AG08395 (cell line): ENCODE measurements at regions not wholly inside any gene's neighbourhood (a gene's known extent, or its start where the extent isn't known, plus 50 kb on each side); places are given as distances from the start of the nearest gene placed in this dataset.

Source experiments
- DNase-seq: peaks from one replicate; pipeline ENCODE4 v3.0.0; 2012; ENCODE audit warnings: mixed read lengths, low spot score

- no peak for DNase-seq
Measured at GRCh38 chr4:129420637-129421036, 324.7 kb downstream of the C4orf33 start.

GRCh38 chr4:129422277-129422676 is 326.3 kb downstream of the C4orf33 start:
- DNase-seq: no peak

DNA sequence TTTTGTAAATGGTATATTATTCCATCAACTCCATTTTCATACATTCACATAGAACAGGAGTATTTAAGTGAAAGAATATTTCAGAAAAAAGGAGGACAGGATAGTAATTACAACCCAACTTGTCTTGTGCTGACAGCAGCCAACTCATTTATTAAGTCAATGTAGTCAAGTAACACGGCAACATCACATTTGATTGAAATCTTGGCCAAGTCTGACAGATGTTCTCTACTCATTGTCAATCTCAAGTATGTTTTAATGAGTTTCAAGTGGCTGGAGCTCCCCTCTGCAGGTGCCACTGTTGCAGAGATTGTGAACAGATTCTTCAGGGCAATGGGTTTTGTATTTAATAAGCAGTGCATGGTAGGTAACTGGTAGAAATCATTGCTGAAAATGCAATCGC is 332.5 kb downstream of the C4orf33 start:
- DNase-seq: no peak

- DNase-seq: no peak
Measured at GRCh38 chr4:129429581-129430320, 333.8 kb downstream of the C4orf33 start.

DNA sequence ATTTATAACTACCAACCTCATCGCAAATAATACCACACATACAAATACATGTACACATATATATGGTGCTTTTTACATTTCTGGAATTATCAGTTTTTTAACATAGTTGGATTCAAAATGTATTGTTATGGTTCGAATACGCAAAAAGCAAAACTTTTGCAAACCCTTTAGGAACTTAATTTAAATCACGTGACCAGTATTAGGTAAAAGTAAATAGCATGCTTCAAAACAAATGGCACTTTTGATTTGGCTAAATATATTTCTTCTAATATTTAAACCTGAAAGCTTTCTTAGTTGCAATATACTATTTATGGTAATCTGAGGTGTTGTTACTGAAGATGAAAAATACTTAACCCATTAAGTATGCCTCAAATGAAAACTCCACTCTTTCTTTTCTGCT is 341.4 kb downstream of the C4orf33 start:
- DNase-seq: no peak

GRCh38 chr4:129438456-129438981 is 342.6 kb downstream of the C4orf33 start:
- DNase-seq: no peak

DNA sequence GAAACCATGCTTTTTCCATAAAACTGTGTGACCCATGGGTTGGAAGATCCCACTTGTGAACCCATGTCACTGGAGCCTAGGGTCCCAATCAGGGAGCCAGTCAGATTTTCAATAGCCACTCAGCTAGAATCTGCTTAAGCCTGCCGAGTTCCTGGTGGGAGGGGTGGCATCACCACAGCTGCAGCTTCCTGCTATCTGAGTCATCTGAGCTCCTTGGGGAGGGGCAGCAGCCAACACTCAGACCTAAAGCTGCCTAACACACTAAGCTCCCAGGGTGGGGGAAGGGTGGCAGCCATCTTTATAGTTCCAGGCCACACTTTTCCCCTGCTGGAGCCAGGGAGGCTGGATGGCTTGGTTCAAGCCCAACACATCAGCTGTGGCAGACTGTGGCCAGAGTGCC is 350.1 kb downstream of the C4orf33 start:
- DNase-seq: no peak

GRCh38 chr4:129453524-129454200 is 357.7 kb downstream of the C4orf33 start:
- no peak for DNase-seq

DNA sequence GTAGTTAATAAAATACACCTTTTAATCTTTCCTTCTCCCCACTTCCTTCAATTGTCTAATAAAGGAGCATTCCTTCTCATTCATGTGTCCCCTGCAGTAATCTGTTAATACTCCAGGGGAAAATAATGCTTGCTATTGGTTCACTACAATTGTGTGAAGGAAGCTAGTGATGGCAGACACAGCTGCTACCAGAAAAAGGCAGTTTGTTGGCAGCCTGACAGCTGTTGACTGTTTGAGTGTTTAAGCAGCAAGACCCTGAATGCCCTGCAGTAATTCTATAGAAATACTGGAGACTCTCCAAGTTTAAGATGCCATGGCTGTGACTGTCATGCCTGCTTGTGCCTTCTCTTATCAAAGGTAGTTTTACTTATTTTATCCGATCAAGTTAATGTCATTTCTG is 359.5 kb downstream of the C4orf33 start:
- no peak for DNase-seq

DNA sequence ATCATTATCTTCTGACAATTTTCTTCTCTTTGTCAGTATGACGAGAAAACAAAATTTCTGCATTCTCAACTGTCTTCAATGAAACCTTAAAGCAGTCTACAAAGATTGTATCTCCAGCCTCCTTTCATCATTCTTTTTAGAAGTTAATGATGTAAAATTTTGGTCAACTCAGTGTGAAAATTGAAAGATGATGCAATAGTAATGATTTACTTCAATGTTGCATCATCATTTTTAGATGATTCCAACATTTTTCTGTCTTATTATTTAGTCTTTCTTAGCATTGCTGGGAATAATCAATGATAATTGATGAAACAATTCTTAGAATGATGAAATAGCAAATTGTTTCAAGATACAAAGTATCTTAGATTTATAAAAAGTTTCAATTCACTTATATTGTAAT is 372.7 kb downstream of the C4orf33 start:
- no peak for DNase-seq

- no peak for DNase-seq
Measured at GRCh38 chr4:129474698-129475097, 378.7 kb downstream of the C4orf33 start.

- DNase-seq: no peak
Measured at GRCh38 chr4:129481107-129481506, 385.2 kb downstream of the C4orf33 start.

DNA sequence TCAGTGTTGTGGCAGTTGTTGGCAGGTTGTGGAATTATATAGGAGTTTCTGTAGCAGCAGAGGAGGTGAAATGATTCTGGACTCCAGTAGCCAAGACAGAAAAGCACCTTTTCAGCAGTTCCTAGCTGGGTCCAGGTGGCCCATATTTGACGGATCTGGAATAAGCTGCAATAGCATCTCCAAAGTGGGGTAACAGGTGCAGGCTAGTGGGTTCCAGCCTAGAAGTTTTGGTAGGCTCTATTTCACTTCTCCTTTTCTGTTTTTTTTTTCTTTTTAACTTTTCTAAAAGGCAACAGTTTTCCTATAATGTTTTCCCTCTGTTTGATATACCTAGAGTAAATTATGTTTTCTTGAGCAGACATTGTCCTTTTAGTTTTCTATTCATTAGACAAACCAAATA is 392.5 kb downstream of the C4orf33 start:
- DNase-seq: no peak

DNA sequence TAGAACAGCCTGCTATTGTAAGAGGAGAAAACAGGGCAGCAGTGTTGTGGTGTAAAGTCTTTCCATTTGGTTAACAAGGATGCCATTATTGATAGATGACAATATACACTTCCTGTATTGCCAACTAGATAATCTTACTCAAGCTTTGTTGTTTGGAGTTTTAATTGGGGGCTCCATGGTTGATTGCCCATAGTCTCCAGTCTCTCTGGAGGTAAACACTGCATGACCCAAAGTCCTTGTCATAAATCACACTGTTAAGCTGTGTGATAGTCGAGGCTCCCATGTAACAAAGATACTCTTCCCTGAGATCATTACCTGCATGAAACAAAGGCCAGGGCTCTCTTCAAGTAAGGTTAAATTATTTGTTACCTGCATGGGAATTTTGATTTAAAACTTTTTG is 394.6 kb downstream of the C4orf33 start:
- DNase-seq: no peak

GRCh38 chr4:129498626-129499025 is 402.7 kb downstream of the C4orf33 start:
- DNase-seq: no peak

DNA sequence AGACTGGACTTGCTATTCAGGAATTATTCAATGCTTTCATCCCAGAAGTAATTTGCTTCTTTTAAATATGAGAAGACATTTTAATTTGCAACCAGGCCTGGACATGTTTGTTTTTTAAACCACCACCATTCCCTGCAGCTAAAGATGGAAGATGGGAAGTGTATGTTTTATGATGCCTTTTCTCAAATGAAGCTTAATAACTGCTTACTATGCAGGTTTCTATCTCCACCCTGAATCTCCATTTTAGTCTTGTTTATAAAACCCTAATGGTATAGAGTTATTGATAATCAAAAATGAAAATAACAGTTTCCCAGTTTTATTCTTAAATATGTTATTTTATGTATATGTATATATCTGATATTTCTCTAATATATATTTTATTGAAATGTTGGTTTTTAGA is 418.9 kb downstream of the C4orf33 start:
- no peak for DNase-seq

DNA sequence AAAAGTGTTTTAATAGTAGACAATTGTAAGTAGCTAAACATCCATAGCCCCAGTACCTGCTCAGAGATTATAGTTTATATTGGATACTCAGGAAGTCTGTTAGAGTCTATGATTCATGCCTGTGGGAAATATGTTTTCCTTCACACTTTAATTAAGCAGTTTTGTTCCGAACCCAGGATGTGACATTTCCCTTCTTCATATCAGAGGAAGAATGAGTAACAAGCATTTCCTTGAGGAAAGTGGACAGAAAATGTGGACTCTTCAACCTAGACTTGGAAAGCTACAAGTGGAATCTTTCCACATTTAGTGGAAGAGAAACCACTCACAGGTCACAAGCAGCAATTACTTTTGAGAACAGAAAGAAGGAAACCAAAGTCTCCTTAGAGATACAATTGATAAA is 419.4 kb downstream of the C4orf33 start:
- DNase-seq: no peak

- no peak for DNase-seq
Measured at GRCh38 chr4:129526812-129527211, 430.9 kb downstream of the C4orf33 start.

DNA sequence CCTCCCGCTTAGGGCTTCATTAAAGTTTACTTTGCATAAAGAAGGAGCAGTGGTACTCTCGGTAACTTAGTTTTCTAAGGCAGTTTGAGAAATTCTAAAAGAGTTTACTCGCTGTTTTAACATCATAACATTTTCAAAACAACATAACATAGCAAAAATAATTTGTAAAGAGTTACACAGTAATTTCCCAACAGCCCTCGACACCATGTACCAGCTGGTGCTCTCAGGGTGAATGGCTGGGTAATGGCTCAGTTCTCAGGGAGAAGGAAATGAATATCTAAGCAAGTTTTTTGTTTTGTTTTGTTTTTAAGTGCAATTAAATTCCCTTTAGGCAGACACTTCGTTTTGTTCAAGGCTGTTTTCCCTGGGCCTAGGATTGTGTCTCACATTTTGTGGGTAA is 435.3 kb downstream of the C4orf33 start:
- DNase-seq: no peak

DNA sequence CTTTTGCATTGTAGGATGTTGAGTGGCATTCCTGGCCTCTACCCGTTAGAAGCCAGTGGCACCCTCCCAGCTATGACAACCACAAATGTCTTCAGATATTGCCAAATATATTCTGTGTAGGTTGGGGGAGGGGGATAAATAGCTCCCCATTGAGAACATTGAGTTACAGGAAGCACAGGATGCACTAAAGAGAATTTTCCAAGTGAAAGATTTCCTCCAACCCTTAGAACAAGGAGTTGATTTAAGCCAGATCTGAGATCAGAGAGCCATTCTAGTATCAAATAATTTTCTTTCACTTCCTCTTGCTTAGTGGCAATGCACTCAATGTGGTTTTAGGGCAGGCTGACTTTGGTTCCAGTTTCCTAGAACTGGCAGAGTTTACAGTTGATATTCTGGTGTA is 436.6 kb downstream of the C4orf33 start:
- DNase-seq: no peak

DNA sequence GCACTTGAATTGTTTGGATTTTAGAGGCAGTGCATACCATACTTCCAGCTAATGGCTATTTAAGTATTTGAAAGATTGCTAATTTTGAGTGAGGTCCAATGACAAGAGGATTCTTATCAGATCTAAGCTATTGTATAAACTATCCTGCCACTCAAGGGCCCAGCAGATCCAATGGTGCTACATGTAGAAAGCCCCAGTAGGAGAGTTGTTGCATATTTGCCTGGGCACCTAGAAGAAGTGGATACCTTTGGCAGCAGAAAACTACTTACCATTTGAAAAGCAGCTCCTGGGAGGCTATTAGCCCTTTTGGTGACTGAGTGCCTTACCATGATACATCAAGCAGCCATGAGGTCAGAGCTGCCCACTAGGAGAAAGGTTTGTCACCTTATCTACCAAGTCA is 447.3 kb downstream of the C4orf33 start:
- no peak for DNase-seq

DNA sequence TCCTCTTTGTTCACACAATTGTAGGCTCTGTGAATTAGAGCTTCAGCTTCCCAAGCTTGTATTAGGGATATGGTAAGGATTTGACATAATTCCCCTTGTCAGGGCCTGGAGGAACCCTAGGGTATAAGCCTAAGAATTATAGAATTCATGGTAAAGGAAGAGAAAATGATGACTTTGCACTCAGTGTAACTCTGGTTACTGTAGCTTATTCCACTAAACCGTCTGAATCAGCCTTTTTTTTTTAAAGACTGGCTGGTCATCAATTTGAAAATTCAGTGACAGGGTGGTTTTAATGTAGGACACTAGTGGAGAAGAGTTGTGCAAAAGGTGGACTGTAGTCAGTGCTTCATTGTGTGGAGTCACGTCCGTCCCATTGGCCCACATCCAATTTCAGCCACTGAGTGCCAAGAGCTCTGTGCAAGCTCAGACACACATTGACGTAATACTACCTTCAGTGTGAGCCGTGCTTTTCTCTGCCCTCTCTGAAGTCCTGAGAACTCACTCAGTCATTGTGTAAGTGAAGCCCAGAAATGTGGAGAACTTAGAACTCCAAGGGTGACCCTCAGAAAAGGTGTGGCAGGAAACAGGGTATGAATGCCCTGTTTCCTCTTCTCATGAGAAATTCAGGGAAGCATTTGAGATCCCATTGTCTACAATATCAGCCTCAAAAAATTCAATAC is 449.8 kb downstream of the C4orf33 start:
- no peak for DNase-seq

DNA sequence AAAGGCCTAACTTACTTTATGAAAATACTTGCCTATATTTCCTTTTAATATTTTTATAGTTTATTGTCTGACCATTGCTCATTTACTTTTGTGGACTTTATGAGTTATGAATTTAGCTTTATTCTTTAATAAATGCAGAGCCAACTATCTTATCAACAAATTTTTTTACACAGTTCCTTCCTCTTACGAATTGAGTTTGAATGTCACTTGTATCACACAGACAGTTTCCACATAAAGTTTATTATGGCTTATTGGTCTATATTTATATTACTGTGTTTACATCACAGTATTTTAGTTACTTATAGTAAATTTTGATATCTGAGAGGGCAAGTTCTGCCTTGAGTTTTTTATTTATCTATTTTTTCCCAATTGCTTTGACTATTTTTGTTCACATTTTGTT is 450.6 kb downstream of the C4orf33 start:
- no peak for DNase-seq
